ENCODE measurements at regions not wholly inside any gene's neighbourhood (a gene's known extent, or its start where the extent isn't known, plus 50 kb on each side); places are given as distances from the start of the nearest gene placed in this dataset.

GRCh38 chr3:10702961-10703740 is 112.9 kb upstream of the SLC6A11 start:
- peaks cover 24% of the 10 kb centered on the region for H3K4me1 Mint-ChIP-seq
- H3K9me3 Mint-ChIP-seq, result no peaks in the 10 kb centered on the region
- CTCF ChIA-PET, result interaction anchor here (0.5 to 1.7 kb wide), 3 partner anchors 35 to 381 kb away, joined by 3 to 10 read pairs (median 3); no protein-coding TSS in a partner anchor
- H3K4me3 Mint-ChIP-seq, result peak overlapping the region; percentile 67
- H3K27me3 Mint-ChIP-seq (ENCODE audit: low read depth), result peaks cover 63% of the 10 kb centered on the region
- POLR2A ChIA-PET, result no interaction called here
- DNase-seq (ENCODE audit: low spot score), result peak; percentile 92
- no peak for TF ChIP-seq STAT6 (CRISPR knock-in tag; conservative IDR thresholded peaks at IDR 0.05; ENCODE audit: low read depth)
- peak; percentile 44 for TF ChIP-seq SP1 (CRISPR knock-in tag; conservative IDR thresholded peaks at IDR 0.05)
- 0 out of 2 replicates have a peak, but pooled peaks have one; percentile 24 for TF ChIP-seq NFYB (CRISPR knock-in tag; conservative IDR thresholded peaks at IDR 0.05; ENCODE audit: low read depth)
- H3K27ac Mint-ChIP-seq, result no peak overlapping the region
- ATAC-seq, result peak; percentile 93
- no peaks in the 10 kb centered on the region for H3K36me3 Mint-ChIP-seq

- TF ChIP-seq FOXP4 (CRISPR knock-in tag; IDR thresholded peaks at IDR 0.05), result no peak
- TF ChIP-seq CTCF (IDR thresholded peaks at IDR 0.05), result peak; percentile 38; the same call in 1 of the 2 replicates
- DNase-seq (ENCODE audit: low spot score) (peak; percentile 70), ATAC-seq (peak; percentile 73)
- CTCF ChIA-PET, result interaction anchor here (0.7 to 1.6 kb wide), 7 partner anchors 21 to 382 kb away, joined by 3 to 10 read pairs (median 3); no protein-coding TSS in a partner anchor
- Mint-ChIP-seq H3K36me3 (no peaks in the 10 kb centered on the region), H3K4me1 (peaks cover 24% of the 10 kb centered on the region), H3K9me3 (no peaks in the 10 kb centered on the region), H3K27me3 (ENCODE audit: low read depth) (peaks cover 70% of the 10 kb centered on the region), H3K4me3 (no peak overlapping the region), H3K27ac (no peak overlapping the region)
- POLR2A ChIA-PET, result no interaction called here
Observed at GRCh38 chr3:10703875-10704274, 112.2 kb upstream of the SLC6A11 start.

GRCh38 chr3:10706156-10706739 is 109.8 kb upstream of the SLC6A11 start:
- ChIA-PET POLR2A (no interaction called here), CTCF (interaction anchor here (1.0 to 1.8 kb wide), 9 partner anchors 18 to 372 kb away, joined by 3 to 10 read pairs (median 4); partner anchors contain the start of gene ATP2B2)
- H3K4me3 Mint-ChIP-seq, result peak overlapping the region; percentile 75
- peak; percentile 31 for DNase-seq (ENCODE audit: low spot score)
- peaks cover 24% of the 10 kb centered on the region for H3K4me1 Mint-ChIP-seq
- H3K27me3 Mint-ChIP-seq (ENCODE audit: low read depth), result peaks cover 80% of the 10 kb centered on the region
- no peaks in the 10 kb centered on the region for H3K9me3 Mint-ChIP-seq
- no peak for ATAC-seq
- no peak overlapping the region for H3K27ac Mint-ChIP-seq
- H3K36me3 Mint-ChIP-seq, result no peaks in the 10 kb centered on the region
- TF ChIP-seq ELF4 (CRISPR knock-in tag; IDR thresholded peaks at IDR 0.05; ENCODE audit: low read depth) (no peak), CTCF (IDR thresholded peaks at IDR 0.05) (no peak), RORB (CRISPR knock-in tag; IDR thresholded peaks at IDR 0.05) (no peak), EMX1 (CRISPR knock-in tag; IDR thresholded peaks at IDR 0.05) (no peak), HMGXB4 (CRISPR knock-in tag; IDR thresholded peaks at IDR 0.05) (no peak), MXD4 (CRISPR knock-in tag; IDR thresholded peaks at IDR 0.05; ENCODE audit: borderline replicate concordance) (no peak), KAT7 (CRISPR knock-in tag; IDR thresholded peaks at IDR 0.05; ENCODE audit: borderline replicate concordance) (no peak), ERG (CRISPR knock-in tag; IDR thresholded peaks at IDR 0.05) (no peak)
